GM23248 (cell line): ENCODE measurements at regions not wholly inside any gene's neighbourhood (a gene's known extent, or its start where the extent isn't known, plus 50 kb on each side); places are given as distances from the start of the nearest gene placed in this dataset.

Source experiments
- DNase-seq: peaks from one replicate; pipeline ENCODE4 v3.0.0-alpha.2; 2015
- H2AFZ ChIP-seq: fragments of 200-600 bp; sonication (generic); 2 replicates; pipeline ENCODE4 v1.6.1; 2016; ENCODE audit warnings: antibody characterized with exemption
- H3F3A ChIP-seq: fragments of 200-600 bp; sonication (generic); 2 replicates; pipeline ENCODE4 v1.6.1; 2016; ENCODE audit warnings: mild to moderate bottlenecking, antibody characterized with exemption, mixed run types; ENCODE audit not compliant: insufficient read depth
- H3K27ac ChIP-seq: fragments of 200-600 bp; sonication (generic); 2 replicates; pipeline ENCODE4 v1.5.1; 2016; ENCODE audit warnings: mild to moderate bottlenecking
- H3K27me3 ChIP-seq: fragments of 200-600 bp; sonication (generic); replicated peaks from 2 replicates; pipeline ENCODE4 v1.6.1; 2016; ENCODE audit warnings: mild to moderate bottlenecking; ENCODE audit not compliant: insufficient read depth
- H3K36me3 ChIP-seq: fragments of 200-600 bp; sonication (generic); 2 replicates; pipeline ENCODE4 v1.6.1; 2016; ENCODE audit warnings: low read depth, mild to moderate bottlenecking
- H3K4me1 ChIP-seq: fragments of 200-600 bp; sonication (generic); 2 replicates; pipeline ENCODE4 v1.6.1; 2016; ENCODE audit warnings: mild to moderate bottlenecking; ENCODE audit not compliant: insufficient read depth
- H3K4me2 ChIP-seq: fragments of 200-600 bp; sonication (generic); one replicate; pipeline ENCODE4 v1.6.1; 2016; ENCODE audit warnings: mild to moderate bottlenecking; ENCODE audit not compliant: unreplicated experiment
- H3K4me3 ChIP-seq: fragments of 200-600 bp; sonication (generic); 2 replicates; pipeline ENCODE4 v1.5.1; 2016; ENCODE audit warnings: mild to moderate bottlenecking
- H3K79me2 ChIP-seq: fragments of 200-600 bp; sonication (generic); 2 replicates; pipeline ENCODE4 v1.6.1; 2016; ENCODE audit warnings: mild to moderate bottlenecking; ENCODE audit not compliant: insufficient read depth
- H3K9ac ChIP-seq: fragments of 200-600 bp; sonication (generic); 2 replicates; pipeline ENCODE4 v1.6.1; 2016; ENCODE audit warnings: mild to moderate bottlenecking
- H3K9me2 ChIP-seq: fragments of 200-600 bp; sonication (generic); 2 replicates; pipeline ENCODE4 v1.6.1; 2016; ENCODE audit warnings: mixed run types, mild to moderate bottlenecking, moderate library complexity; ENCODE audit not compliant: insufficient read depth
- H3K9me3 ChIP-seq: fragments of 200-600 bp; sonication (generic); one replicate; pipeline ENCODE4 v1.6.1; 2017; ENCODE audit warnings: low read depth
- H4K20me1 ChIP-seq: fragments of 200-600 bp; sonication (generic); 2 replicates; pipeline ENCODE4 v1.6.0; 2016; ENCODE audit not compliant: insufficient read depth
- EZH2 ChIP-seq: fragments of 200-600 bp; sonication (generic); IDR thresholded peaks from 2 replicates; pipeline ENCODE4 v1.6.1; 2018; ENCODE audit warnings: antibody characterized with exemption, mild to moderate bottlenecking; ENCODE audit not compliant: insufficient read depth, poor library complexity, severe bottlenecking
- EZH2phosphoT487 ChIP-seq: fragments of 200-600 bp; sonication (generic); IDR thresholded peaks from 2 replicates; pipeline ENCODE4 v1.6.1; 2018; ENCODE audit warnings: antibody characterized with exemption, moderate library complexity, mild to moderate bottlenecking, low read depth; ENCODE audit not compliant: insufficient read depth
- WGBS, 2 experiments: methylation state at CpG; one replicate each; pipeline ENCODE4 v1.1.6; 2015 to 2017; ENCODE audit warnings: low lambda C conversion rate in 2 of 2, low coverage in 1 of 2; ENCODE audit errors: missing lambda C conversion rate in 2 of 2; 5-methylcytosine and 5-hydroxymethylcytosine counted together
- in situ Hi-C: fragments of 300-500 bp; cut with MboI; formaldehyde crosslinking; loops from 2 replicates; pipeline ENCODE4 v1.15.0; 2020

GRCh38 chr1:106325600-106325999 lies 730.9 kb upstream of the PRMT6 start:
- H3K9ac ChIP-seq = no peak overlapping the region
- no peaks in the 10 kb centered on the region for H4K20me1 ChIP-seq
- in situ Hi-C loops = no loop called here
- no peaks in the 10 kb centered on the region for H3K79me2 ChIP-seq
- H3K4me1 ChIP-seq = no peaks in the 10 kb centered on the region
- H3K27me3 ChIP-seq = no peaks in the 10 kb centered on the region
- no peak overlapping the region for H3K27ac ChIP-seq
- whole genome bisulfite sequencing, 2 experiments = 10 to 13% methylated on average over 5 of the region's 5 CpGs
- H3K36me3 ChIP-seq = no peaks in the 10 kb centered on the region
- H3K9me2 ChIP-seq = no peaks in the 10 kb centered on the region
- no peak for DNase-seq
- no peak overlapping the region for H3K4me2 ChIP-seq
- no peak overlapping the region for H3K4me3 ChIP-seq
- TF ChIP-seq EZH2 = no peak
- TF ChIP-seq EZH2phosphoT487 = no peak
- no peaks in the 10 kb centered on the region for H3K9me3 ChIP-seq
- H2AFZ ChIP-seq = no peak overlapping the region
- H3F3A ChIP-seq = no peaks in the 10 kb centered on the region

- H3K9me2 ChIP-seq = no peaks in the 10 kb centered on the region
- no peak for TF ChIP-seq EZH2
- no peak for TF ChIP-seq EZH2phosphoT487
- H3K4me2 ChIP-seq = no peak overlapping the region
- H3K79me2 ChIP-seq = no peaks in the 10 kb centered on the region
- in situ Hi-C loops = no loop called here
- no peak overlapping the region for H2AFZ ChIP-seq
- no peaks in the 10 kb centered on the region for H3K4me1 ChIP-seq
- DNase-seq = no peak
- H3K9ac ChIP-seq = no peak overlapping the region
- H3K9me3 ChIP-seq = no peaks in the 10 kb centered on the region
- H3K27me3 ChIP-seq = no peaks in the 10 kb centered on the region
- no peaks in the 10 kb centered on the region for H3K36me3 ChIP-seq
- 7 to 8% methylated on average over 4 of the region's 4 CpGs for WGBS, 2 experiments
- H3F3A ChIP-seq = no peaks in the 10 kb centered on the region
- H4K20me1 ChIP-seq = no peaks in the 10 kb centered on the region
- H3K4me3 ChIP-seq = no peak overlapping the region
- H3K27ac ChIP-seq = no peak overlapping the region
These were observed 712.0 kb upstream of the PRMT6 start for GRCh38 chr1:106344494-106344893.

- no peaks in the 10 kb centered on the region for H3K9me2 ChIP-seq
- no peak overlapping the region for H3K4me3 ChIP-seq
- H2AFZ ChIP-seq = no peak overlapping the region
- DNase-seq = no peak
- no peaks in the 10 kb centered on the region for H3K36me3 ChIP-seq
- H3K9me3 ChIP-seq = no peaks in the 10 kb centered on the region
- in situ Hi-C loops = no loop called here
- no peaks in the 10 kb centered on the region for H3K79me2 ChIP-seq
- H3F3A ChIP-seq = no peaks in the 10 kb centered on the region
- H3K4me2 ChIP-seq = no peak overlapping the region
- H3K27ac ChIP-seq = no peak overlapping the region
- H3K9ac ChIP-seq = no peak overlapping the region
- no peaks in the 10 kb centered on the region for H4K20me1 ChIP-seq
- 19 to 25% methylated on average over 2 of the region's 2 CpGs for WGBS, 2 experiments
- TF ChIP-seq EZH2phosphoT487 (no peak), EZH2 (no peak)
- H3K4me1 ChIP-seq = no peaks in the 10 kb centered on the region
- H3K27me3 ChIP-seq = no peaks in the 10 kb centered on the region
These were observed 696.2 kb upstream of the PRMT6 start for GRCh38 chr1:106360252-106360651.

GRCh38 chr1:106366627-106367319 lies 689.7 kb upstream of the PRMT6 start:
- in situ Hi-C loops = no loop called here
- no peaks in the 10 kb centered on the region for H3F3A ChIP-seq
- H3K4me2 ChIP-seq = no peak overlapping the region
- 7% methylated on average over 4 of the region's 4 CpGs for WGBS, 2 experiments
- no peaks in the 10 kb centered on the region for H3K27me3 ChIP-seq
- no peak overlapping the region for H3K9ac ChIP-seq
- H4K20me1 ChIP-seq = no peaks in the 10 kb centered on the region
- H3K9me2 ChIP-seq = no peaks in the 10 kb centered on the region
- DNase-seq = no peak
- no peaks in the 10 kb centered on the region for H3K36me3 ChIP-seq
- no peaks in the 10 kb centered on the region for H3K79me2 ChIP-seq
- H3K4me3 ChIP-seq = no peak overlapping the region
- H3K4me1 ChIP-seq = no peaks in the 10 kb centered on the region
- H2AFZ ChIP-seq = no peak overlapping the region
- no peak for TF ChIP-seq EZH2
- no peak for TF ChIP-seq EZH2phosphoT487
- H3K27ac ChIP-seq = no peak overlapping the region
- H3K9me3 ChIP-seq = no peaks in the 10 kb centered on the region

- H3K9me3 ChIP-seq = no peaks in the 10 kb centered on the region
- in situ Hi-C loops = no loop called here
- H3K4me1 ChIP-seq = no peaks in the 10 kb centered on the region
- H3K9ac ChIP-seq = no peak overlapping the region
- H3K27me3 ChIP-seq = no peaks in the 10 kb centered on the region
- no peak overlapping the region for H3K4me2 ChIP-seq
- no peaks in the 10 kb centered on the region for H4K20me1 ChIP-seq
- no peak overlapping the region for H2AFZ ChIP-seq
- H3K4me3 ChIP-seq = no peak overlapping the region
- no peaks in the 10 kb centered on the region for H3K79me2 ChIP-seq
- DNase-seq = no peak
- no peaks in the 10 kb centered on the region for H3F3A ChIP-seq
- TF ChIP-seq EZH2phosphoT487 (no peak), EZH2 (no peak)
- H3K27ac ChIP-seq = no peak overlapping the region
- no peaks in the 10 kb centered on the region for H3K36me3 ChIP-seq
- no peaks in the 10 kb centered on the region for H3K9me2 ChIP-seq
These were observed 678.2 kb upstream of the PRMT6 start for GRCh38 chr1:106378261-106378660.
